CD14-positive monocyte (primary cell): ENCODE measurements at regions not wholly inside any gene's neighbourhood (a gene's known extent, or its start where the extent isn't known, plus 50 kb on each side); places are given as distances from the start of the nearest gene placed in this dataset.

Experiments used
- DNase-seq, 3 donors: peaks; one replicate each; pipeline ENCODE4 v3.0.0-alpha.2; 2011 to 2022
- H2AFZ ChIP-seq: 2 replicates; pipeline ENCODE4 v1.6.0; 2012; ENCODE audit warnings: mild to moderate bottlenecking, low read depth, low read length, inconsistent platforms; ENCODE audit not compliant: insufficient read depth, poor library complexity, severe bottlenecking
- H3K27ac ChIP-seq, 2 donors: 1 replicate in 1 of 2; 2 replicates in 1 of 2; pipeline ENCODE4 v1.5.1; 2012 to 2013; ENCODE audit warnings: low read length in 2 of 2, control low read depth in 1 of 2, inconsistent platforms in 1 of 2, low read depth in 1 of 2, mild to moderate bottlenecking in 1 of 2
- H3K27me3 ChIP-seq, 2 donors: one replicate each; pipeline versions ENCODE4 v1.6.0 to v1.6.1; 2011 to 2013; ENCODE audit warnings: low read length in 2 of 2; ENCODE audit not compliant: control insufficient read depth in 2 of 2, insufficient read depth in 2 of 2
- H3K36me3 ChIP-seq, 2 donors: replicated peaks in 1 of 2; 1 replicate in 1 of 2; 2 replicates in 1 of 2; pipeline versions ENCODE4 v1.5.1 to v1.6.1; 2012 to 2013; ENCODE audit warnings: low read length in 2 of 2, control low read depth in 1 of 2, inconsistent platforms in 1 of 2, mild to moderate bottlenecking in 1 of 2; ENCODE audit not compliant: insufficient read depth in 2 of 2, control insufficient read depth in 1 of 2
- H3K4me1 ChIP-seq, 2 donors: 1 replicate in 1 of 2; 2 replicates in 1 of 2; pipeline versions ENCODE4 v1.5.1 to v1.6.1; 2012 to 2013; ENCODE audit warnings: low read length in 2 of 2, control low read depth in 1 of 2, inconsistent platforms in 1 of 2, mild to moderate bottlenecking in 1 of 2, moderate library complexity in 1 of 2; ENCODE audit not compliant: insufficient read depth in 2 of 2, control insufficient read depth in 1 of 2
- H3K4me2 ChIP-seq: replicated peaks from 2 replicates; pipeline ENCODE3; 2012; ENCODE audit warnings: low read length, moderate library complexity, mild to moderate bottlenecking; ENCODE audit not compliant: poor library complexity, severe bottlenecking; ENCODE audit errors: extremely low read depth
- H3K4me3 ChIP-seq, 3 experiments: fragments of 200-600 bp in 1 of 3; sonication (generic) in 1 of 3; replicated peaks in 1 of 3; 1 replicate in 2 of 3; 2 replicates in 1 of 3; pipeline ENCODE4 v1.5.1; 2011 to 2013; ENCODE audit warnings: low read length in 3 of 3, mild to moderate bottlenecking in 3 of 3, control low read depth in 2 of 3, low read depth in 2 of 3, inconsistent platforms in 1 of 3, moderate library complexity in 1 of 3
- H3K79me2 ChIP-seq: 2 replicates; pipeline ENCODE4 v1.6.0; 2012; ENCODE audit warnings: mild to moderate bottlenecking, control low read depth, inconsistent platforms, low read length, moderate library complexity; ENCODE audit not compliant: insufficient read depth
- H3K9ac ChIP-seq: 2 replicates; pipeline ENCODE4 v1.6.0; 2017; ENCODE audit warnings: low read length, mild to moderate bottlenecking; ENCODE audit not compliant: insufficient read depth, poor library complexity, severe bottlenecking
- H3K9me3 ChIP-seq, 2 donors: replicated peaks in 1 of 2; 1 replicate in 1 of 2; 2 replicates in 1 of 2; pipeline versions ENCODE4 v1.5.1 to v1.6.1; 2012 to 2013; ENCODE audit warnings: low read length in 2 of 2, control low read depth in 1 of 2; ENCODE audit not compliant: control insufficient read depth in 1 of 2, insufficient read depth in 1 of 2
- H4K20me1 ChIP-seq: 2 replicates; pipeline ENCODE4 v1.6.0; 2012; ENCODE audit warnings: mild to moderate bottlenecking, low read length, control low read depth, moderate library complexity; ENCODE audit not compliant: insufficient read depth
- H3K27ac Mint-ChIP-seq, 7 donors: one replicate each; pipeline ENCODE4 v1.8.0; 2020; ENCODE audit warnings: mild to moderate bottlenecking in 7 of 7, mixed read lengths in 7 of 7, moderate library complexity in 6 of 7, inconsistent platforms in 2 of 7
- H3K27me3 Mint-ChIP-seq, 3 donors: one replicate each; pipeline ENCODE4 v1.8.0; 2021 to 2022; ENCODE audit warnings: low read depth in 3 of 3, mild to moderate bottlenecking in 3 of 3, mixed read lengths in 3 of 3, moderate library complexity in 3 of 3, inconsistent platforms in 1 of 3
- H3K36me3 Mint-ChIP-seq, 2 donors: one replicate each; pipeline ENCODE4 v1.8.0; 2020; ENCODE audit warnings: mixed read lengths in 2 of 2, inconsistent platforms in 1 of 2, mild to moderate bottlenecking in 1 of 2
- H3K4me1 Mint-ChIP-seq: one replicate; pipeline ENCODE4 v1.8.0; 2020; ENCODE audit warnings: mild to moderate bottlenecking, mixed read lengths
- H3K4me3 Mint-ChIP-seq, 2 donors: one replicate each; pipeline ENCODE4 v1.8.0; 2020; ENCODE audit warnings: mild to moderate bottlenecking in 2 of 2, mixed read lengths in 2 of 2, moderate library complexity in 1 of 2
- H3K9me3 Mint-ChIP-seq, 7 donors: one replicate each; pipeline ENCODE4 v1.8.0; 2020 to 2022; ENCODE audit warnings: mixed read lengths in 7 of 7, mild to moderate bottlenecking in 6 of 7, moderate library complexity in 6 of 7, inconsistent platforms in 2 of 7
- WGBS: methylation state at CpG from one replicate; pipeline ENCODE4 v1.1.5; 2013; ENCODE audit warnings: missing lambda C conversion rate; ENCODE audit not compliant: insufficient coverage; 5-methylcytosine and 5-hydroxymethylcytosine counted together
- intact Hi-C, 2 donors: fragments of 100-400 bp; cut with micrococcal nuclease; formaldehyde crosslinking; loops; one replicate each; pipeline versions ENCODE4 v1.15.0 to v1.15.1; 2023
- TF ChIP-seq, protein P1 (sequence below): fragments of 200-600 bp; IDR thresholded peaks from one replicate; pipeline ENCODE4 v1.8.0; 2022; ENCODE audit warnings: antibody characterized with exemption, mild to moderate bottlenecking

DNA sequence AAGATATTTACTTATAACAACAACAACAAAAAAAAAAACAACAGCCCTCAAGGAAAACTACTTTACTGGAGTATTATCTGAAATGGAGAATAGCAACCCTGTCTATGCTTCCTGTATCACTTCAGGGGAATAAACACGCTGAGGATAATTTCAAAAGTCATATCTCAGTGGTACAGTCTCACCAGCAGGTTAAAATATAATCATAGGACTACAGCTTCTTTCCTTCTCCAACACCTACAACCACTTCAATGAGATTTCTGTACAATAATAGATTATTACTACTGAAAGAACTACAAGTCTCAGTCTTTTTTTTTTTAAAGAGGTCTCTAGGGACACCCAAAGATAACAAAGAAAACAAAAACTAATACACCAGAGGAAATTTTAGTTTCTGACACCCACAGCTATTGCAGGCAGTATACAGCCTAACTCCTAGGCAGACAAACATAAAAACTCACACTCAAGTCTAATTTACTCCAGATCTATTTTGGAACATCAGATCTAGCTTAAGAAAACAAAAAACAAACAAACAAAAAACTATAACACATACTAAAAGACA, 268.2 kb downstream of the BCHE start:
- Histone ChIP-seq H3K9ac (no peak overlapping the region), H3K4me1 (no peaks in the 10 kb centered on the region), H3K4me2 (no peak overlapping the region), H3K4me3 (no peak overlapping the region), H3K27ac (no peak overlapping the region), H3K36me3 (no peaks in the 10 kb centered on the region), H2AFZ (no peak overlapping the region), H3K79me2 (no peaks in the 10 kb centered on the region), H4K20me1 (no peaks in the 10 kb centered on the region), H3K27me3 (no peaks in the 10 kb centered on the region), H3K9me3 (peaks cover 0 to 5% of the 10 kb centered on the region in 2 donors)
- peaks cover 1 to 15% (median 4%) of the 10 kb centered on the region in 7 donors for H3K9me3 Mint-ChIP-seq
- H3K4me3 Mint-ChIP-seq = no peak overlapping the region
- H3K36me3 Mint-ChIP-seq = no peaks in the 10 kb centered on the region
- DNase-seq = no peak
- TF ChIP-seq, protein P1, sequence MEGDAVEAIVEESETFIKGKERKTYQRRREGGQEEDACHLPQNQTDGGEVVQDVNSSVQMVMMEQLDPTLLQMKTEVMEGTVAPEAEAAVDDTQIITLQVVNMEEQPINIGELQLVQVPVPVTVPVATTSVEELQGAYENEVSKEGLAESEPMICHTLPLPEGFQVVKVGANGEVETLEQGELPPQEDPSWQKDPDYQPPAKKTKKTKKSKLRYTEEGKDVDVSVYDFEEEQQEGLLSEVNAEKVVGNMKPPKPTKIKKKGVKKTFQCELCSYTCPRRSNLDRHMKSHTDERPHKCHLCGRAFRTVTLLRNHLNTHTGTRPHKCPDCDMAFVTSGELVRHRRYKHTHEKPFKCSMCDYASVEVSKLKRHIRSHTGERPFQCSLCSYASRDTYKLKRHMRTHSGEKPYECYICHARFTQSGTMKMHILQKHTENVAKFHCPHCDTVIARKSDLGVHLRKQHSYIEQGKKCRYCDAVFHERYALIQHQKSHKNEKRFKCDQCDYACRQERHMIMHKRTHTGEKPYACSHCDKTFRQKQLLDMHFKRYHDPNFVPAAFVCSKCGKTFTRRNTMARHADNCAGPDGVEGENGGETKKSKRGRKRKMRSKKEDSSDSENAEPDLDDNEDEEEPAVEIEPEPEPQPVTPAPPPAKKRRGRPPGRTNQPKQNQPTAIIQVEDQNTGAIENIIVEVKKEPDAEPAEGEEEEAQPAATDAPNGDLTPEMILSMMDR = no peak
- intact Hi-C loops = no loop called here
- WGBS = no CpG with 5 or more reads among the region's 1 CpG
- H3K27ac Mint-ChIP-seq = peak overlapping the region in 1 of 7 donors; percentile 52
- no peaks in the 10 kb centered on the region for H3K4me1 Mint-ChIP-seq
- H3K27me3 Mint-ChIP-seq = peaks cover 0 to 2% (median 2%) of the 10 kb centered on the region in 3 donors

DNA sequence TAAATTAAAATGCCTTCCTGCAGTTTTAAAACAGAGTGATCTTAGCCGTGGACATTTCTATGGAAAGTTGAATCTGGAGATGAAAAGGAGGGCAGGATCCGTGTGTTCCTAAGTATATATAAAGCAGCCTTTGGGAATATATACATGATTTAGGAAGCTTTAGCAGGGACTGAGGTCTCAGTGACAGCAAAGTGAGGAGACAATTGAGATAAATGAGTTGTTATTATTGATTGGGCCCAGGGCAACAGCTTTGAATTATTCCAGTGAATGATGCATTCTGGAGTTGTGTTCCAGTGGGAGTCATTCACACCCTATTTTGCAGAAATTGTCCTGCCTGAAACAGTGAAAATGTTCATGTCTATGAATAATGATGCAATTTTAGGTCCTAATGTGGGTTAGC, 281.4 kb downstream of the BCHE start:
- intact Hi-C loops = no loop called here
- no peak overlapping the region for H2AFZ ChIP-seq
- TF ChIP-seq, protein P1 = no peak
- 85% methylated on average over 2 of the region's 2 CpGs for WGBS
- no peaks in the 10 kb centered on the region for H3K79me2 ChIP-seq
- Mint-ChIP-seq H3K27me3 (no peaks in the 10 kb centered on the region), H3K9me3 (peaks cover 0 to 11% (median 2%) of the 10 kb centered on the region in 7 donors), H3K27ac (no peak overlapping the region), H3K4me1 (no peaks in the 10 kb centered on the region), H3K36me3 (no peaks in the 10 kb centered on the region), H3K4me3 (no peak overlapping the region)
- DNase-seq = no peak
- no peak overlapping the region for H3K4me3 ChIP-seq
- no peaks in the 10 kb centered on the region for H3K9me3 ChIP-seq
- H3K9ac ChIP-seq = no peak overlapping the region
- H4K20me1 ChIP-seq = no peaks in the 10 kb centered on the region
- H3K36me3 ChIP-seq = no peaks in the 10 kb centered on the region
- no peaks in the 10 kb centered on the region for H3K27me3 ChIP-seq
- no peaks in the 10 kb centered on the region for H3K4me1 ChIP-seq
- H3K27ac ChIP-seq = no peak overlapping the region
- H3K4me2 ChIP-seq = no peak overlapping the region
